ENCODE measurements at regions not wholly inside any gene's neighbourhood (a gene's known extent, or its start where the extent isn't known, plus 50 kb on each side); places are given as distances from the start of the nearest gene placed in this dataset.
A peak's percentile ranks its signal among the peaks of the same experiment; 100 is the strongest.
"Not testable (repeated sequence)": the region's sequence is repeated elsewhere in the genome, so short reads cannot be mapped to it uniquely, and the experiment has no call there.

- not testable (repeated sequence) for DNase-seq
Measured at GRCh38 chrX:123002844-123003243, 181.2 kb upstream of the GRIA3 start.

- no peak for DNase-seq
Measured at GRCh38 chrX:123013141-123013540, 170.9 kb upstream of the GRIA3 start.

GRCh38 chrX:123036401-123036800, 147.7 kb upstream of the GRIA3 start:
- DNase-seq, result no peak

- no peak for DNase-seq
Measured at GRCh38 chrX:123049071-123049625, 134.9 kb upstream of the GRIA3 start.

GRCh38 chrX:123060986-123061385, 123.1 kb upstream of the GRIA3 start:
- no peak for DNase-seq

GRCh38 chrX:123064053-123064452, 120.0 kb upstream of the GRIA3 start:
- DNase-seq, result no peak

- DNase-seq, result no peak
Measured at GRCh38 chrX:123072686-123073385, 111.2 kb upstream of the GRIA3 start.

GRCh38 chrX:123075947-123076561, 108.0 kb upstream of the GRIA3 start:
- no peak for DNase-seq

GRCh38 chrX:123077631-123078030, 106.4 kb upstream of the GRIA3 start:
- no peak for DNase-seq

- no peak for DNase-seq
Measured at GRCh38 chrX:123080065-123080464, 104.0 kb upstream of the GRIA3 start.

- no peak for DNase-seq
Measured at GRCh38 chrX:123081776-123082175, 102.3 kb upstream of the GRIA3 start.

- no peak for DNase-seq
Measured at GRCh38 chrX:123083924-123084323, 100.2 kb upstream of the GRIA3 start.

GRCh38 chrX:123084797-123085196, 99.3 kb upstream of the GRIA3 start:
- no peak for DNase-seq

GRCh38 chrX:123085311-123085940, 98.7 kb upstream of the GRIA3 start:
- no peak for DNase-seq

- DNase-seq, result no peak
Measured at GRCh38 chrX:123086768-123087167, 97.3 kb upstream of the GRIA3 start.

- DNase-seq, result no peak
Measured at GRCh38 chrX:123087326-123087725, 96.8 kb upstream of the GRIA3 start.

- DNase-seq, result no peak
Measured at GRCh38 chrX:123088331-123088730, 95.7 kb upstream of the GRIA3 start.

GRCh38 chrX:123088930-123089329, 95.1 kb upstream of the GRIA3 start:
- no peak for DNase-seq

GRCh38 chrX:123093792-123094191, 90.3 kb upstream of the GRIA3 start:
- no peak for DNase-seq

- no peak for DNase-seq
Measured at GRCh38 chrX:123108513-123109427, 75.3 kb upstream of the GRIA3 start.

- no peak for DNase-seq
Measured at GRCh38 chrX:123121241-123121640, 62.8 kb upstream of the GRIA3 start.

- peak in 2 of 6 experiments; percentile 1 to 18 for DNase-seq
Measured at GRCh38 chrX:123129805-123130204, 54.3 kb upstream of the GRIA3 start.

All from stimulated activated naive CD4-positive, alpha-beta T cell (primary cell).